ENCODE measurements at regions not wholly inside any gene's neighbourhood (a gene's known extent, or its start where the extent isn't known, plus 50 kb on each side); places are given as distances from the start of the nearest gene placed in this dataset.

DNA sequence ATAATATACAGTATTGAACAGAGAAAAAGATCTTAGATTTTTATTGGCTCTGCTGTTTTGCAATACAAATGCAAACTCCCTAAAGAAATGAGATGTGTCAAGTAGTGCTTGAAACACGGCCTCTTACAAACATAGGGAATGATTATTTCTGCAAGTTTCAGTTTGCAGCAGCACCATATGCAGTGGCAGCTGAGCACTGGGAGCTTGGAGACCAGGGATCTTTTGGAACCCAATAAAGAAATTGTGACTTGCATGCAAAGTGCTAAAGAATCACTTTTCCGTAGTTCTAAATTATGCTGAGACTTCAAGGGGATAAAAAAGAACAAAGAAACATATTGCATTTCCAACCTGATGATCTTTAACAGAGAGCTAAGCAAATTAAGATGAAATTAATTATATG is 674.6 kb upstream of the ZNF608 start:
- Histone ChIP-seq H3K27me3 (ENCODE audit: control insufficient read depth, insufficient read depth, low read length) (no peaks in the 10 kb centered on the region), H3K36me3 (ENCODE audit: control insufficient read depth, insufficient read depth, low read length) (no peaks in the 10 kb centered on the region), H3K9me3 (ENCODE audit: control insufficient read depth, insufficient read depth, low read length) (no peaks in the 10 kb centered on the region), H3K4me3 (ENCODE audit: low read depth, low read length) (no peak overlapping the region), H3K27ac (ENCODE audit: low read depth, low read length) (no peak overlapping the region), H3K4me1 (ENCODE audit: control insufficient read depth, insufficient read depth, low read length) (no peaks in the 10 kb centered on the region)
- 29% methylated on average over 1 of the region's 2 CpGs for WGBS (ENCODE audit: insufficient coverage)
- peak in 2 of 6 donors; percentile 71 to 86 for DNase-seq (ENCODE audit: low read depth in 4 of 6, low spot score in 6 of 6)

DNA sequence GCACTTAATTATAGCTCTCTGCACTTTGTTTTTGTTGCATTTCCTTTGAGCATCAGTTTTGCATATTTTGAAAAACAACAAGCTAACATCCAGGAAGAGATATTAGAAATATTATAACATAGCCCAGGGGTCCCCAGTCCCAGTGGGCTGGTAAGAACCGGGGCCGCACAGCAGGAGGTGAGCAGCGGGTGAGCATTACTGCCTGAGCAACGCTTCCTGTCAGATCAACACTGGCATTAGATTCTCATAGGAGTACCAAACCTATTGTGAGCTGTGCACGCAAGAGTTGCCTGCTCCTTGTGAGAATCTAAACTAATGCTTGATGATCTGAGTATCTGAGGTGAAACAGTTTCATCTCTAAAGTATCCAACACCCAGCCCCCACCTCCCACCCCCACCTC is 675.9 kb upstream of the ZNF608 start:
- peak in 1 of 6 donors; percentile 25 for DNase-seq (ENCODE audit: low read depth in 4 of 6, low spot score in 6 of 6)
- H3K27ac ChIP-seq (ENCODE audit: low read depth, low read length): no peak overlapping the region
- no peaks in the 10 kb centered on the region for H3K4me1 ChIP-seq (ENCODE audit: control insufficient read depth, insufficient read depth, low read length)
- no peaks in the 10 kb centered on the region for H3K9me3 ChIP-seq (ENCODE audit: control insufficient read depth, insufficient read depth, low read length)
- H3K36me3 ChIP-seq (ENCODE audit: control insufficient read depth, insufficient read depth, low read length): no peaks in the 10 kb centered on the region
- 34% methylated on average over 3 of the region's 5 CpGs for WGBS (ENCODE audit: insufficient coverage)
- H3K4me3 ChIP-seq (ENCODE audit: low read depth, low read length): no peak overlapping the region
- no peaks in the 10 kb centered on the region for H3K27me3 ChIP-seq (ENCODE audit: control insufficient read depth, insufficient read depth, low read length)

- no peaks in the 10 kb centered on the region for H3K4me1 ChIP-seq (ENCODE audit: control insufficient read depth, insufficient read depth, low read length)
- no peak overlapping the region for H3K4me3 ChIP-seq (ENCODE audit: low read depth, low read length)
- H3K27ac ChIP-seq (ENCODE audit: low read depth, low read length): no peak overlapping the region
- no peaks in the 10 kb centered on the region for H3K36me3 ChIP-seq (ENCODE audit: control insufficient read depth, insufficient read depth, low read length)
- H3K9me3 ChIP-seq (ENCODE audit: control insufficient read depth, insufficient read depth, low read length): peaks cover 3% of the 10 kb centered on the region
- H3K27me3 ChIP-seq (ENCODE audit: control insufficient read depth, insufficient read depth, low read length): no peaks in the 10 kb centered on the region
- WGBS (ENCODE audit: insufficient coverage): 25% methylated on average over 1 of the region's 6 CpGs
- DNase-seq (ENCODE audit: low read depth in 4 of 6, low spot score in 6 of 6): peak in 2 of 6 donors; percentile 53 to 81
These were observed 678.1 kb upstream of the ZNF608 start for GRCh38 chr5:125424402-125425141.

DNA sequence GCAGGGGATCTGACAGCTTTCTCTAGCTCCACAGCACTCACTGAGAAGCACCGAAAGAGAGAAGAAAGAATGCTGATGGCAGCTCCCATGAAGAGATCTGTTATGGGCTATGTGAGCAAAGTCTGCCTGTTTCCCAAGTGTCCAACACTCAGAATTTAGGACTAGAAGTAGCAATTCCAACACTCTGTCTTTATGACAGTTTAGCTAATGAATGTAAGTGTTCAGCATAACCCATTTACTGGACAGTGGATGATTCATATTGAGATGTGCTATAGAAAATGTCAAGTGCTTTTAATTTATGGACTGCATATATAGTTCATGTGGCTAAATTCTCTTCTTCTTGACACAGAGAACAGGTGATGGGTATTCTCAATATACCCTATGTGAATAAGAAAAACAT is 683.1 kb upstream of the ZNF608 start:
- DNase-seq (ENCODE audit: low read depth in 4 of 6, low spot score in 6 of 6): no peak
- H3K4me3 ChIP-seq (ENCODE audit: low read depth, low read length): no peak overlapping the region
- H3K36me3 ChIP-seq (ENCODE audit: control insufficient read depth, insufficient read depth, low read length): no peaks in the 10 kb centered on the region
- peaks cover 3% of the 10 kb centered on the region for H3K9me3 ChIP-seq (ENCODE audit: control insufficient read depth, insufficient read depth, low read length)
- WGBS (ENCODE audit: insufficient coverage): no CpG with 5 or more reads among the region's 1 CpG
- H3K27ac ChIP-seq (ENCODE audit: low read depth, low read length): no peak overlapping the region
- no peaks in the 10 kb centered on the region for H3K4me1 ChIP-seq (ENCODE audit: control insufficient read depth, insufficient read depth, low read length)
- no peaks in the 10 kb centered on the region for H3K27me3 ChIP-seq (ENCODE audit: control insufficient read depth, insufficient read depth, low read length)

DNA sequence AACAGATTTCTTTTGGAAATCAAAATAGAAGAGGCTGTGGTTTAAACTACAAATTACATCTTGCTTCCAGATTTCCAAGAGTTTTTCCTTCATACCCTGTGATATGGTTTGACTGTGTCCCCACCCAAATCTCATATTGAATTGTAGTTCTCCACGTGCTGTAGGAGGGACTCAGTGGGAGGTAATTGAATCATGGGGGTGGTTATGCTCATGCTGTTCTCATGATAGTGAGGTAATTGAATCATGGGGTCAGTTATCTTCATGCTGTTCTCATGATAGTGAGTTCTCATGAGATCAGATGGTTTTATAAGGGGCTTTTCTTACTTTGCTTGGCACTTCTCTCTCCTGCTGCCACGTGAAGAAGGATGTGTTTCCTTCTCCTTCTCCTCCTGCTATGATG is 687.0 kb upstream of the ZNF608 start:
- Histone ChIP-seq H3K4me3 (ENCODE audit: low read depth, low read length) (no peak overlapping the region), H3K4me1 (ENCODE audit: control insufficient read depth, insufficient read depth, low read length) (no peaks in the 10 kb centered on the region), H3K36me3 (ENCODE audit: control insufficient read depth, insufficient read depth, low read length) (no peaks in the 10 kb centered on the region), H3K27me3 (ENCODE audit: control insufficient read depth, insufficient read depth, low read length) (no peaks in the 10 kb centered on the region), H3K27ac (ENCODE audit: low read depth, low read length) (no peak overlapping the region), H3K9me3 (ENCODE audit: control insufficient read depth, insufficient read depth, low read length) (peaks cover 2% of the 10 kb centered on the region)
- DNase-seq (ENCODE audit: low read depth in 4 of 6, low spot score in 6 of 6): no peak
- WGBS (ENCODE audit: insufficient coverage): 49% methylated on average over 2 of the region's 2 CpGs

GRCh38 chr5:125439243-125439642 is 692.8 kb upstream of the ZNF608 start:
- no peaks in the 10 kb centered on the region for H3K4me1 ChIP-seq (ENCODE audit: control insufficient read depth, insufficient read depth, low read length)

DNA sequence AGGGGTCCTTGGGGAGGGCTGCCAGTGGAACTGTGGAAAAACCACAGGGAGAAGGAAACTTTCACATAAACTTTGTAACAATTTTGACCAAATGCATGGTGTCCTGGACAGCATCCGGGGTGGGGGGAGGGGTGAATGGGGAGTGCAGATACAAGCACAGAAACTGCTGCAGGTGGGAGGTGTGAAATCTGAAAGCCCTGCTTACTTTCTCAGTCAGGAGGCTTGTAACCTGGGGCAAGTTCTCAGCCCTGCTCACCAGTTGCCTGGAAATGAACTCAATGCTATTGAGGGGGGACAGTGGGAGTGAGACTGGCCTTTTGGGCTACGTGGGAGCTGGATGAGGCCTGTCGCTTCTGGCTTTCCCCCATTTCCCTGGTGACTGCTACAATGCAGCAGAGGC is 694.5 kb upstream of the ZNF608 start:
- DNase-seq (ENCODE audit: low read depth in 4 of 6, low spot score in 6 of 6): no peak
- WGBS (ENCODE audit: insufficient coverage): 100% methylated on average over 3 of the region's 3 CpGs

More at GRCh38 chr5:125439243-125439642, 692.8 kb upstream of the ZNF608 start:
- no peak overlapping the region for H3K27ac ChIP-seq (ENCODE audit: low read depth, low read length)
- no peaks in the 10 kb centered on the region for H3K36me3 ChIP-seq (ENCODE audit: control insufficient read depth, insufficient read depth, low read length)
- H3K4me3 ChIP-seq (ENCODE audit: low read depth, low read length): no peak overlapping the region
- no peaks in the 10 kb centered on the region for H3K9me3 ChIP-seq (ENCODE audit: control insufficient read depth, insufficient read depth, low read length)
- H3K27me3 ChIP-seq (ENCODE audit: control insufficient read depth, insufficient read depth, low read length): no peaks in the 10 kb centered on the region
- no peak for DNase-seq (ENCODE audit: low read depth in 4 of 6, low spot score in 6 of 6)

GRCh38 chr5:125446986-125447385 is 700.5 kb upstream of the ZNF608 start:
- peak in 1 of 6 donors; percentile 29 for DNase-seq (ENCODE audit: low read depth in 4 of 6, low spot score in 6 of 6)
- no peaks in the 10 kb centered on the region for H3K4me1 ChIP-seq (ENCODE audit: control insufficient read depth, insufficient read depth, low read length)
- no CpG with 5 or more reads among the region's 3 CpGs for WGBS (ENCODE audit: insufficient coverage)
- no peaks in the 10 kb centered on the region for H3K9me3 ChIP-seq (ENCODE audit: control insufficient read depth, insufficient read depth, low read length)
- H3K36me3 ChIP-seq (ENCODE audit: control insufficient read depth, insufficient read depth, low read length): no peaks in the 10 kb centered on the region
- H3K27ac ChIP-seq (ENCODE audit: low read depth, low read length): no peak overlapping the region
- no peaks in the 10 kb centered on the region for H3K27me3 ChIP-seq (ENCODE audit: control insufficient read depth, insufficient read depth, low read length)
- H3K4me3 ChIP-seq (ENCODE audit: low read depth, low read length): no peak overlapping the region

More for the DNA sequence above, 694.5 kb upstream of the ZNF608 start:
- Histone ChIP-seq H3K4me3 (ENCODE audit: low read depth, low read length) (no peak overlapping the region), H3K9me3 (ENCODE audit: control insufficient read depth, insufficient read depth, low read length) (no peaks in the 10 kb centered on the region), H3K4me1 (ENCODE audit: control insufficient read depth, insufficient read depth, low read length) (no peaks in the 10 kb centered on the region), H3K27ac (ENCODE audit: low read depth, low read length) (no peak overlapping the region), H3K27me3 (ENCODE audit: control insufficient read depth, insufficient read depth, low read length) (no peaks in the 10 kb centered on the region), H3K36me3 (ENCODE audit: control insufficient read depth, insufficient read depth, low read length) (no peaks in the 10 kb centered on the region)

- peak in 1 of 6 donors; percentile 95 for DNase-seq (ENCODE audit: low read depth in 4 of 6, low spot score in 6 of 6)
- no peaks in the 10 kb centered on the region for H3K4me1 ChIP-seq (ENCODE audit: control insufficient read depth, insufficient read depth, low read length)
- H3K9me3 ChIP-seq (ENCODE audit: control insufficient read depth, insufficient read depth, low read length): no peaks in the 10 kb centered on the region
- H3K36me3 ChIP-seq (ENCODE audit: control insufficient read depth, insufficient read depth, low read length): no peaks in the 10 kb centered on the region
- H3K4me3 ChIP-seq (ENCODE audit: low read depth, low read length): no peak overlapping the region
- H3K27me3 ChIP-seq (ENCODE audit: control insufficient read depth, insufficient read depth, low read length): no peaks in the 10 kb centered on the region
- WGBS (ENCODE audit: insufficient coverage): no CpG with 5 or more reads among the region's 2 CpGs
- H3K27ac ChIP-seq (ENCODE audit: low read depth, low read length): no peak overlapping the region
These were observed 704.3 kb upstream of the ZNF608 start for GRCh38 chr5:125450771-125451170.

DNA sequence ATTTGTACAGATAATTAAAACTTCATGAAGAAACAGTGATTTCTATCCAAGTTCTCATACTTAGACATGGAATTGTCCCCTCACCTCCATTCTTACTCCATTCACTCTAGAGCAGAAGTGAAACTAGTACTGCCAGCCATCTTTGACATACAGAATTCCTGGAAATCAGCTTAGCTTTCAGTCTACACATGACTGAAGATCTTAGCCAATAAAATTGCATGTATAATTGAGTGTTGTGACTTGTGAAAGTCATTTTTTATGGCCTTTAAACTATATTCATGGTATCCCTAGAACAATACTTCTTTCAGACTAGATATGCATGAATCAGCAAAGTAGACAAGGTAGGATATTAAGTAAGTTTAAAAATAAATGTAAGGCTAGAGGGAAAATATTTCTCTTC is 705.2 kb upstream of the ZNF608 start:
- Histone ChIP-seq H3K27ac (ENCODE audit: low read depth, low read length) (no peak overlapping the region), H3K4me3 (ENCODE audit: low read depth, low read length) (no peak overlapping the region), H3K36me3 (ENCODE audit: control insufficient read depth, insufficient read depth, low read length) (no peaks in the 10 kb centered on the region), H3K27me3 (ENCODE audit: control insufficient read depth, insufficient read depth, low read length) (no peaks in the 10 kb centered on the region), H3K9me3 (ENCODE audit: control insufficient read depth, insufficient read depth, low read length) (no peaks in the 10 kb centered on the region), H3K4me1 (ENCODE audit: control insufficient read depth, insufficient read depth, low read length) (no peaks in the 10 kb centered on the region)
- DNase-seq (ENCODE audit: low read depth in 4 of 6, low spot score in 6 of 6): no peak
